Osteoblast (primary cell): ENCODE measurements at regions not wholly inside any gene's neighbourhood (a gene's known extent, or its start where the extent isn't known, plus 50 kb on each side); places are given as distances from the start of the nearest gene placed in this dataset.

ENCODE experiments used
- DNase-seq: peaks from one replicate; pipeline ENCODE4 v3.0.0; 2011; ENCODE audit warnings: low spot score, mixed read lengths; ENCODE audit not compliant: insufficient read length; ENCODE audit errors: missing footprints
- H2AFZ ChIP-seq: 2 replicates; pipeline ENCODE4 v1.6.0; 2011; ENCODE audit warnings: mild to moderate bottlenecking, low read length
- H3K27ac ChIP-seq: 2 replicates; pipeline ENCODE4 v1.5.1; 2011; ENCODE audit warnings: mild to moderate bottlenecking, low read depth, low read length, moderate library complexity
- H3K27me3 ChIP-seq: 2 replicates; pipeline ENCODE4 v1.6.0; 2012; ENCODE audit warnings: mild to moderate bottlenecking, control low read depth, inconsistent platforms, low read length, moderate library complexity; ENCODE audit not compliant: insufficient read depth
- H3K36me3 ChIP-seq: 2 replicates; pipeline ENCODE4 v1.5.1; 2011; ENCODE audit warnings: mild to moderate bottlenecking, low read length, control low read depth, moderate library complexity; ENCODE audit not compliant: insufficient read depth
- H3K4me1 ChIP-seq: 2 replicates; pipeline ENCODE4 v1.5.1; 2011; ENCODE audit warnings: mild to moderate bottlenecking, low read length, control low read depth, moderate library complexity; ENCODE audit not compliant: insufficient read depth
- H3K4me2 ChIP-seq: 2 replicates; pipeline ENCODE4 v1.6.0; 2011; ENCODE audit warnings: mild to moderate bottlenecking, low read length; ENCODE audit not compliant: insufficient read depth
- H3K4me3 ChIP-seq: fragments of 200-600 bp; sonication (generic); 3 replicates; pipeline ENCODE4 v1.5.1; 2012; ENCODE audit warnings: mild to moderate bottlenecking, low read length, inconsistent platforms; ENCODE audit not compliant: insufficient read depth
- H3K79me2 ChIP-seq: 2 replicates; pipeline ENCODE4 v1.6.0; 2012; ENCODE audit warnings: mild to moderate bottlenecking, low read length, control low read depth, inconsistent platforms; ENCODE audit not compliant: insufficient read depth
- H3K9me3 ChIP-seq: 2 replicates; pipeline ENCODE4 v1.5.1; 2011; ENCODE audit warnings: low read depth, low read length, control low read depth
- H4K20me1 ChIP-seq: 2 replicates; pipeline ENCODE4 v1.6.0; 2012; ENCODE audit warnings: mild to moderate bottlenecking, low read length, control low read depth; ENCODE audit not compliant: insufficient read depth
- CTCF ChIP-seq: IDR thresholded peaks from 2 replicates; pipeline ENCODE4 v1.5.1; 2011; ENCODE audit warnings: mild to moderate bottlenecking, low read depth, low read length, moderate library complexity; ENCODE audit errors: extremely low read depth

DNA sequence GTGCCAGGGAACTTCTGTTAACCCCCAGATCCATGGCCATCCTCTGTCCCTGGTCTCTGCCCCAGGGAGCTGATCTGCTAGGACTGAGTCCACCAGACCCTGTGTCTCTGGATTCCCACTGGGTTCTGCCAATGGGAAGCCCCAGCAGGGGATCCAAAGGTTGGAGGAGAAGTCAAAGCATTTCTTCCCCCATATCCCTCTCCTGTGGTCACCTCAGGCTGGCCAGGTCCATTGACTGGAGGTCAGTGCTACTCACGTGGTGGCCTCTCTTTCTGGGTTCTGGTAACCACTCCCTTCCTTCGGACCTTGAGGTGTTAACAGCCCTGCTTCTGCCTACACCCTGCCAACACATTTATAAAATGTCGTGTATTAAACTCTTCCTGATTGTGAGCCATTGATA, 69.7 kb upstream of the NECTIN1 start:
- Histone ChIP-seq H3K4me1 (peaks cover 11% of the 10 kb centered on the region), H4K20me1 (peaks cover 3% of the 10 kb centered on the region), H3K27ac (no peak overlapping the region), H3K4me2 (no peak overlapping the region), H3K4me3 (no peak overlapping the region), H3K79me2 (no peaks in the 10 kb centered on the region), H3K36me3 (no peaks in the 10 kb centered on the region), H2AFZ (no peak overlapping the region), H3K27me3 (peaks cover 35% of the 10 kb centered on the region), H3K9me3 (no peaks in the 10 kb centered on the region)
- TF ChIP-seq CTCF: no peak
- no peak for DNase-seq

- H3K9me3 ChIP-seq: no peaks in the 10 kb centered on the region
Observed at GRCh38 chr11:119797736-119798135, 68.7 kb upstream of the NECTIN1 start.

DNA sequence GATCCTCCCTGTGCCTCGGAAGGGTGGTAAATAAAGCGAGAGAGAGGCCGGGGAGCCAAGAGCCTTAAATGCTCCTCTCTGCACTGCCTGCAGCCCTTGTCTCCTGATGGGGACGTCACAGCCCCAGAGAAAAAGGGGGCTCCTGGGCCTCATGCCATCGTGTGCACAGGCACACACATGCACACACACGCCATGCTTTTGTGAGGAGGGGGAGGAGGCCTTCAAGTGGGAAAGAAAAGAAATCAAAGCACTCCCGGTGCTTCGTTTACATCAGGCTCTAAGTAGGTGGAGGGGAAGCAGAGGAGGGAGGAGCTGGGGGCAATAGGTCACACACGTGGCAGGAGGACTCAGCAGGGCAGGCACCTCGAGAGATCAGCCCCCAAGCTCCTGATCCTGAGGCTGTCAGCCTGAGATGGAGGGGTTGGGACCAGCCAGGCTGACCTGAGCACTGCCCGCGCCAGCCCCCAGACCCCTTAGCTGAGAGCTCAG, 68.2 kb upstream of the NECTIN1 start:
- H3K4me2 ChIP-seq: no peak overlapping the region
- no peaks in the 10 kb centered on the region for H3K9me3 ChIP-seq
- peaks cover 18% of the 10 kb centered on the region for H3K4me1 ChIP-seq
- no peak for TF ChIP-seq CTCF
- DNase-seq: no peak
- no peaks in the 10 kb centered on the region for H3K79me2 ChIP-seq
- no peaks in the 10 kb centered on the region for H3K36me3 ChIP-seq
- no peak overlapping the region for H3K4me3 ChIP-seq
- no peak overlapping the region for H2AFZ ChIP-seq
- peaks cover 31% of the 10 kb centered on the region for H3K27me3 ChIP-seq
- peaks cover 3% of the 10 kb centered on the region for H4K20me1 ChIP-seq
- H3K27ac ChIP-seq: no peak overlapping the region

More at GRCh38 chr11:119797736-119798135, 68.7 kb upstream of the NECTIN1 start:
- H3K27ac ChIP-seq: no peak overlapping the region
- peaks cover 16% of the 10 kb centered on the region for H3K4me1 ChIP-seq
- no peak overlapping the region for H3K4me3 ChIP-seq
- H3K36me3 ChIP-seq: no peaks in the 10 kb centered on the region
- no peaks in the 10 kb centered on the region for H3K79me2 ChIP-seq
- no peak for TF ChIP-seq CTCF
- H3K27me3 ChIP-seq: peaks cover 34% of the 10 kb centered on the region
- peaks cover 3% of the 10 kb centered on the region for H4K20me1 ChIP-seq
- DNase-seq: no peak
- no peak overlapping the region for H2AFZ ChIP-seq
- no peak overlapping the region for H3K4me2 ChIP-seq

DNA sequence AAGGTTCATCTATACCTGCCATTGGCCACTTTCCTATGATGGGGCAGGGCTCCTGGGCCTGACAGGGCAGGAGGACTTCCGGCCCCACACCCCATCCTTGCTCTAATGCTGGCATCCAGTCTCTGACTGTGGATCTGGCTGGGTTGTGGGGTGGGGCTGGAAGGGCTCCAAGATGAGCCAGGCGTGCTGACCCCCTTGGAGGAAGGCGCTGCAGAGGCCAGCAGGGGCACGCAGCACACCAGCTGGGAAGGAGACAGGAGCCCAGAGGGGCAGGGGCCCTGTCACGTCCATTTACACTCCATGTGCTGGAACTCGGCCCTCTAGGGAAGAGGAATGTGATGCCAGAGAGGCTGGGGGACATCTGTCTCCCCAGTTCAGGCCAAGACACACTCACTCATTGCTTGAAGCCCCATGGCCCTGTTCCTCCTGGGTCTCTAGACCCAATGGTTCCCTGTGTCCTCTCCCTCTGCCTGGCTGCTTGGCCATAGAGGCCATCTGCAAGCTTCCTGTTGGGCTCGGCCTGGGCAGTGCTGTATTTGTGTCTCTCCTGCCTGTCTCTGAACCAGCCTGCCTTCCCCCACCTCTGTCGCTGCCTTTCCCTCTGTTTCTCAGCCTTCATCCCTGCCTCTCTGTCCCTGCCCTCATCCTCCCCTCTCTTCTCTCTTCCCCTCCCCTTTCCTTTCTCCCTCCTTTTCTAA, 67.5 kb upstream of the NECTIN1 start:
- Histone ChIP-seq H3K4me2 (no peak overlapping the region), H2AFZ (no peak overlapping the region)

More for the DNA sequence above, 67.5 kb upstream of the NECTIN1 start:
- H3K36me3 ChIP-seq: no peaks in the 10 kb centered on the region
- H3K27me3 ChIP-seq: peaks cover 31% of the 10 kb centered on the region
- peaks cover 23% of the 10 kb centered on the region for H3K4me1 ChIP-seq
- H4K20me1 ChIP-seq: peaks cover 3% of the 10 kb centered on the region
- H3K27ac ChIP-seq: no peak overlapping the region
- TF ChIP-seq CTCF: no peak
- H3K9me3 ChIP-seq: no peaks in the 10 kb centered on the region
- DNase-seq: no peak
- H3K4me3 ChIP-seq: no peak overlapping the region
- H3K79me2 ChIP-seq: no peaks in the 10 kb centered on the region
